HL-60/S4 treated with phorbol 12-myristate 13-acetate at 8.2 ng/mL for 4 days and 3 days (cell line): ENCODE measurements at regions not wholly inside any gene's neighbourhood (a gene's known extent, or its start where the extent isn't known, plus 50 kb on each side); places are given as distances from the start of the nearest gene placed in this dataset.

ENCODE experiments used
- in situ Hi-C: fragments of 300-500 bp; cut with MboI; formaldehyde crosslinking; loops from 2 replicates; pipeline ENCODE4 v1.15.0; 2022; ENCODE audit warnings: low sequenced_read_pairs

DNA sequence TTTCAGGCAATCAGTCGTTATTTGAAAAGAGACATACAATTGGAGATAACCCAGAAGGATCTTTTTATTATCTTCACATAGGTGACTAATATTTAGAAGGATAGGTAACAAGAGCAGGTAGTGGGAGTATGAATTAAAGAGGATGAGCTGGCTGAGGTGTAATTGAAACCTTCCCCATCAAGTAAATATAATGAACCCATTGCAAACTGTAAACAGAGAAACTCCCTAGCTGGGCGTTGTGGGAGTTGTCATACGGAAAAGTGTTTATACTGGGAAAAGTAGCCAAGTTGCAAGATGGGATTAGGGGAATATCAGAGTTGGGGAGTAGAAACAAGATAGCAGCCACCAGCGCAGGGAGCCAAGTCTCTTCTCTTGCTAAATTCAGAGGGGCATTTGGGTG is 448.4 kb downstream of the COG6 start:
- in situ Hi-C loops, result no loop called here

DNA sequence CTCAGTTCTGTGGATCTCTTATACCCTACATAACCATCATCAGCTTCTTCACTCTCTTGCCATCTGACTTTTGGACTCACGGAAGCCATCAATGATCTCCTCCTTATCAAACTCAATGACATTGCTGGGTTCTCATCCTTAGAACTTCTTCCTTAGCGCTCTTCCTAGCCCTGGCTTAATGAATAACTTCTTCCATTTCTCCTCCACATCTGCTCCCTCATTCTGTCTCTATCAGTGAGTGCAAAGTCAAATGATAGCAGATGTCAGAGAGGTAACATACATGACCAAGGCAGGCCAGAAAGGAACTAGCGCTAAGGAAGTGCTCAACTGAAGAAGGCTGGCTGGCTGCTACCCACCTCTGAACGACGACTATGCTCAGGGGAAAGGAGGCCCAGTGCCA is 449.8 kb downstream of the COG6 start:
- in situ Hi-C loops, result no loop called here

DNA sequence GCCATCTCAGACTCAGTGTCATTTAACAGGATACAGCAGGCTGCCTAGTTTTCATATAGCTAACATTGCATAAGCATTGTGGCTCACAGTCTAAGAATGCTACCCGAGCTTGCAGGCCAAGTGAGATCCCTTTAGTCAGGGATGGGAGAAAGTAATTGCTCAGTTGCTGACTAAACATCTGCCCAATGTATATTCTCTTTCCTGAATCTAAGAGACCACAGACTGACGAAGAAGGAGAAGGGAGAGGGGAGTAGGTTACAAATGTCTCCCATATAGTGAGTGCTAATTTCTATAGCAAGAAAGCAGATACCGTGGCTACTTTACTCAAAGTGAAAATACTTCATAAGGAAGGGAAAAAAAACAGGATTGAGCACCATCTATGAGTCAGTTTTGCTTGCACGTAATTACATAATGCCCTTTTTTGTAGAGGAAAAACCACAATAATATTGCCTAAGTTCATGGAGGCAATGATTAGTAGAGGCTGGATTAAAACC is 453.9 kb downstream of the COG6 start:
- in situ Hi-C loops, result no loop called here

DNA sequence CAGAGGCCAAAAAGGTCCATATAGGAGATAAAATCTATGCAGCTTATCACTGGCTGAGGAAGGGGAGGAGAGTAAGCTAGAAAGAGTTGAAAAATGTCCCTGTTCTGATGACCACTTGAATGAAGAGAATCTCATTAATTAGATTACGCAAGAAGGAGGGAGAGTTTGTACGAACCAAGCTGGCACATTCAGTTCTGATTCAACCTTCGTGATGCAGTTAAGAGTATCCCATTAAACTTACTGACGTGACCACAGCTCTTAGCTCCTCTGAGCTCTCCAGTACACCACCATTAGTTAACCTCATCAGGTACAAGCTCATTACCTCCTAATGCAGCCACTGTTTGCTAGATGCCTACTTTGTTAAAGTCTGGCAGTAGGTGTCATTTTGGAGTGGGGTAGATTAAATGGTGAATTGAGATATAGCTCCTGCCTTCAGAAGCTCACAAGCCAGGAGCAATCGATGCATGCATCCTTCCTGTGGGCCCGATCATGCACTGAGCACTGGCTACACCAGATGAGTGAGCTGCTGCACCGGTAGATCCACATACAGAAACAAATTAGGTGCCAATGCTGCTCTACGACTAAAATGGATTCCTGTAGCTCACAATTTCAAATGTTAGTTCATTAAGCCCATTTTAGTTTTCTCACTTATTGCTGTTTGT is 458.3 kb downstream of the COG6 start:
- in situ Hi-C loops, result no loop called here

DNA sequence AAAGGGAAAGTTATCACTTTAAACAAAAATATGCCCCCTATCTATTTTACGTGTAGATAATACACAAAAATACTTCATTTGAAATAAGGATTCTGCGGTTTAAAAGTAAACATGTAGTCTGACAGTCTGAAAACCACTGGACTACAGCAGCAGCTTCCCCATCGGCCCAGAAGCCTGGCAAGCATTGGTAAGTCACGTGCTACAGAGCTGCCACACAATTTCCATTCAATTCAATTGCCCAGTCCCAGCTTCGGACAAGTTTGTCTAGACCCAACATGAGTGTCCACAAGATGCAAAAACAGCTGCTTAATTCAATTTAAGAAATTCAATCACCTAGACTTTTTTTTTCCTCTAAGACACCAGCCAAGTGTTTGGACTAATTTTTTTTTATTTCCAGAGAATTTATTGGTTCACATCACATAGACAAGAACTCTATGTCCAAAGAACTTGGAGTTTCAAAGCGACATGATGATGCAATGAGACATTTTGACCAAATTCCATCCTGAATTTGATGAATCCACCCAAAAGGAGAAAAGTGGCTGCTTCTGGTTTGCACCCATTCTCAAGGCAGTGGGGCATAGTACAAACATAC is 458.9 kb downstream of the COG6 start:
- in situ Hi-C loops, result no loop called here

DNA sequence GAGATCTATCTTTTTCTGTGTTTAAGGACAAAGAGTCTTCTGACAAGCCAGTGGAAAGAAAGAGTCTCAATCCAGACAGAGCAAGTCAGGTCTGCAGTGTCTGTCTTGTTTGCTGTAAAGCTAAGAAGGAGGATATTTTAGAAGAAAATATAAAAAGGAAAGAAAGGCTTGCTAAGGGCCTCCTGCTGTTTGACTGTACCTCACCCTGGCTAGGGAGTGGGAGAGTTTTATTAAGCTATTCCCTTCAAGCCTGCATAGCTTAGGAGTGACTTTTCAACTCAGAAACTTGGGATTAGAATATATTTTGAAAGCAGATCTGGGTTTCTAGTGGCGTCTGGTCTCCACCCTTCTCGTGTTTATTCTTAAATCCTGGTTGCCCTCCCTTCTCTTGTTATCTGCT is 460.0 kb downstream of the COG6 start:
- in situ Hi-C loops, result no loop called here

DNA sequence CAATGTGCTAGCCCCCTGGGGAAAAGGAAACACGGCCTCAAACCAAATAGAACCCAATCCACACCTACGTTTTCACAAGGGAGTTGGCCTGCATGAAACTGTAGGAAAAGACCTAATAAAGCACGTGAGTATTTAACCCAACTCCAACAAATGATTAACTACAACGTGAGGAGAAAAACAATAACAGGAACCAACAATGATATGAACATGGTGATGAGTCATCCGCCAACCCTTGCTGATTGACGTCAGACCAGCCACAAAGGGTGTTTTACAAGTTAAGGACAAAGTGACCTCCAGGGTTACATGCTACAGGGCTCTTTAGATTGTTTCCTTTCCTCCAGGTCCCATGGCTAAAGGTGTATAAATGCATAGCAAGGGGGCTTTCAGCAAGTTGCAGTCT is 460.5 kb downstream of the COG6 start:
- in situ Hi-C loops, result no loop called here

DNA sequence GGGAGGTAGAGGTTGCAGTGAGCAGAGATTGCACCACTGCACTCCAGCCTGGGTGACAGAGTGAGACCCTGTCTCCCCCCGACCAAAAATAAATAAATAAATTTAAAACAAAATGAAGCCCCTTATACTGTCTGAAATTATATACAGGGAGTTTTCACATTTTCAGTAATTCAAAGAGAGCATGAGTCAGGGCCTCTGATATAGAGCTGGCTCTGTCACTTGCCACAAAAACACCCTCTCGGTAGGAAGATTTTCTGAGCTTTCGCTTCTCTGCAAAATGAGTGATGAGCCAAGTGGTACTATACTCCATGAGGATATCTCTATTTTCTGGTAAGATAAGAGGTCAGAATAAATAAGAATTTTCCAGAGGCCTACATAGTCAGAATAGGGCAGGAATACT is 462.9 kb downstream of the COG6 start:
- in situ Hi-C loops, result no loop called here

DNA sequence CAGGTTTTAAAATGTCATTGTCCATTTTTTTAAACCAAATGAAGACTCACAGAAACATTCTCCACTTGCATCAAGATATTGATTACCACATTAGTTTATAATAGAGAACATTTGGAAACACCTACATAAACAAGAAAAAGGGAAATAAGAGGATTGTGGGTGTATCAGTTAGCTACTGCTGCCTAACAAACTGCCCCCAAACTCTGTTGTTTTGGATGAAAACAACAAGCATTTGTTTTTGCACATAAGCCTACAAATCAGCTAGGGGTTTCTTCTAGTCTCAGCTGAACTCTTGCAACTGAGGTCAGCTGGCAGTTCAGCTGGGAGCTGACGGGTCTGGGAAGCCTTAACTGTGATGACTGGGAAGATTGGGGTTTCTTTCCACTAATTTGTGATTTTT is 464.4 kb downstream of the COG6 start:
- in situ Hi-C loops, result no loop called here

DNA sequence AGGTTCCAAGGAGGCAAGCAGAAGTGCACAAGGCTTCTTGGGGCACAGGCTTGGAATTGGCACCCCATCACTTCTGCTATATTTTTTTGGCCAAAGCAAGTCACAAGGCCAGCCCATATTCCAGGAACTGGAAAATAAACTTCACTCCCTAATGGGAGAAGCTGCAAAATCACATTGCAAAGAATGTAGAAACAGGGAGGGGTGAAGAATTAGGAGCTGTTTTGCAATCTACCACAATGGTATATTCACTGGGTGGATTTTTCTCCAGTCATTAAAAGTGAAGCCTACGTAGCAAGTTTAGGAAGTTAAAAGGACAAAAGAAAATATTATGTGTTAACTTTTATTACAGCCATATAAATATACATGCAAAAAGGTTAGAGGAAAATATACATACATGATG is 464.8 kb downstream of the COG6 start:
- in situ Hi-C loops, result no loop called here

DNA sequence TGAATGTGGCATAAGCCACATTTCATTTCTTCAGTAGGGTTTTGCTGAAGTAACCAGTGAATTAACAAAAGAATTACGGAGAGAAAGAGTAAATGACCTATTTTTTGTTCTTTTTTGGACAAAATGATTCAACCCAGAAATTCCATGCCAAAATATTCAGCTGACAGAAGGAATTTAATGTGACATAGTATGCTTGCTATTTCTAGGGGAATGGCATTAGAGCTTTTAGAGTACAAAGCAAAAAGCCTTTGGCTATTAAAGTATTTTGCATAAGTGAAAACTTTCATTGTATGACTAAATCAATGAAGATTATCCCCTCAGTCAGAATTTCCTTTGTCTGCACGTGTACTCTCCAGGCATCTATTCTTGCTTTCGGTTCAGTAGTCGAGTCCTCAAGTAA is 465.3 kb downstream of the COG6 start:
- in situ Hi-C loops, result no loop called here

DNA sequence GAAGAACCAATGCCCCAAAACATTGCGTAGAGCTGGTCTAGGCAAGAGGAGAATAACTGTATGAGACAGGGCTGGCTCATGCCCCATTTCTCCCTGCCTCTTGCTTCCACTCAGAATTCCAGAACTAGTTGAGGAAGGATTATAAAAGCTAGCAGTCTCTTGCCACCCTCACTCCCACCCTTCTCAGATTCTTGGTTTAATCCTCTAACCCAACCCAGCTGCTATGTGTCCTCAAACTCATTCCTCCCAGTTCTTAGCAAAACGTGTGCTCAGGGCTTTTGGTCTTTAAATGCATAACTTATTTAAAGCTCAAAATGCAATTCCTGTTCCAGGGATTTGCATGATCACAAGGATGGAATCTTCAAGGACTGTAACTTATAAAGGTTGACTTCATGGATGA is 466.3 kb downstream of the COG6 start:
- in situ Hi-C loops, result no loop called here

DNA sequence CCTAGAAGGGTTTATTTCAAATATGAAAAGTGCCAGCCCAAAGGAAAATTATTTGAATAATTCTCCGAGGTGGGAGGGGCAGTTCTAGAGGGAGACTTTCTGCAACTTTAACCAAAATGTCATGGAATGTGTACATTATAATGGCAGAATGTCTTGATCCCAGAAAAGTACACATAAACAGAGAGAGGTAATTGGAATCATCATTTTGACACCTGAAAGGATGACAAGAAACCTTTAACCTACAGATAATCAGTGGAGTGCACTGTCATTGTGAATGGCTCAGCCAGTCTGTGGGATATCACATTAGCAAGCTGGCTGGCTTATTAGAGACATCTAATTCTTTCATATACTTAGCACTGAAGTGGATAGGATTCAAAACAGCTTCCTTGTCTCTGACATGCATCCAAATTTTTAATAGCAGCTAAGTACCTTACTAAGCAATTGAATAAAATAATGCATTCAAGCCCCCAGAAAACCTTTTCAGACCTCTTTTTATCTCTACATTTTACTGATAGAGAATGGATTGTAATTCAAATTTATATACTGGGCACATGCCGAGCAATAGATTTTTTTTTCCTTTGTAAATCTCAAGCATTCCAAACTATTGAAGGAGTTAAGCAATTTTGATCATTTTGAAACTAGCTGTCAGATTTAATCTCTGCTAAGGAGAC is 468.6 kb downstream of the COG6 start:
- in situ Hi-C loops, result no loop called here

DNA sequence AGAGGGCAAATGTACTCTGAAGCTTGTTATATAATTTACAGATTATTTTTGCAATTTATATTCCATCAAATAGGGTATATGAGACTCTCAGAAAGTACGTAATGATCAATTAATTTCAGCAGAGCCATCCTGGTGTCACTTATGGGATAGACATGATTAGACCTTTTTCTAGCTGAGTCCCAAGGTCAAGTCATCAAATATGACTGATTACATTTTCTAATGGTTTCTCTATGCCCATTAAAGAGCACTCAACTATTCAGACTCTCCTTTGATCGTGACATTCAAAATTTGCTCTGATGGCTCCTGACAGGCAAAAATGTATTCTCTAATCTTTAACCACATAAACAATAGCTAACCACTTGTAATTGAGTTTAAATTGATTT is 469.2 kb downstream of the COG6 start:
- in situ Hi-C loops, result no loop called here

DNA sequence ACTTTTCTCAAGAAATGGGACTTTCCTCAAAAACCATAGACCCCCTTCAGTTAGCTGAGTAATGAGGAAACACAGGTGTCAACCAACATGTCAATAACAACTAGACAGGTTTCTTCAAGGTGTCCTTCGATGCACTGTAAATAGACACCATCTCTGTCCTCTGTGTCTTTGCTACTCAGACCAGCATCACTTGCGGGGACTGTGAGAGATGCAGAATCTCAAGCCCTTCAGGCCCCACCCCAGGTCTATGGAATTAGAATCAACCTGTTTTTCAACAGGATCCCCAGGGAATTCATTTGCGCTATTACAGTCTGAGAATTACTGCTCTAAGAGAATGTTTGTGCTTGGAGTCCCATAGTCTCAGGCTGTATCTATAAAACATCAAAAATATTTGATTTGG is 469.9 kb downstream of the COG6 start:
- in situ Hi-C loops, result no loop called here

DNA sequence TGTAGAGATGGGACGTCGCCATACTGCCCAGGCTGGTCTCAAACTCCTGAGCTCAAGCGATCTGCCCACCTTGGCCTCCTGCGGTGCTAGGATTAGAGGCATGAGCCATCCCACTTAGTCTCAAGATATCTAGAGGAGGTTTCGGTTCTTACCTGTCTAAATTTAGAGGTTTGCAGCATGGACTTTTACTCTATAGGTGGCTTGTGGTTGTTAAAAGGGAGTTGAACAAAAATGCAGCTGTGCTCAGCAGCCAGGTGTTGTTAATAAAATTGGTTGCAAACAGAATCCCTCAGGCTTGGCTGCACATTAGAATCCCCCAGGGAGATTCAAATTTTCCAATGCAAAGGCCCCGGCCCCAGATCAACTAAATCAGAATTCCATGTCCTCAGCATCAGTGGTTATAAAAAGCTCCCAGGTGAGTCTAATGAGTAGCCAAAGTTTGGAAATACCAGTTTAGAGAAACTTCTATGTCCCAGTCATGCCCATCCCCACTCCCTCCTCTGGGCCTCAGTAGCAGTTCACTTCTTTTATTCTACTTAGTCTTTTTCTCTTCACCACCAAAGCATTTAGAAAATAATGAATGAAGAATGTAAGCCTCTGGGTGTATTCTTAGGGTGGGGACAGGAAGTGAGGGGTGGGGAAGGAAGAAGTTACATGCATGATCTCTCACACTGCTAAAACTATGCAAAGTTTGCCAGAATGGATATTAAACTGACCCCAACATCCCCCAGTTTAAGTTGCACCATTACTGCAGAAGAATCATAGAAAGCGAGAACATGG is 471.0 kb downstream of the COG6 start:
- in situ Hi-C loops, result no loop called here

DNA sequence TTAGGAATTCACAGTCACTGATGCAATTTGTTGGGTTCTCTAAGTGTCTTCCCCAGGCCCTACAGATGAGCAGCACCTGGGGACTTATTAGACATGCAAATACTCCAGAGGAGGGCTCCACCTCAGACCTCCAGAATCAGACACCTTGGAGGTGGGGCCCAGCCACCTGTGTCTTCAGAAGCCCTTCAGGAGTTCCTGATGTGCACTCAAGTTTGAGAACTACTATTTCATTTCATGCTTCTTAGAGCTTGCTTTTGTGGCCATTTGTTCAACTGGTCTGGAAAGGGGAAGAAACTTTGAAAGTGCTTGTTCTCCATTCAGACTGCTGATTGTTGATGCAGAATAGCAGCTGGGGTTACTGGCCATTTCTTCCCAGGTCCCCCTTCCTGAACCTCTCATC is 472.0 kb downstream of the COG6 start:
- in situ Hi-C loops, result no loop called here

DNA sequence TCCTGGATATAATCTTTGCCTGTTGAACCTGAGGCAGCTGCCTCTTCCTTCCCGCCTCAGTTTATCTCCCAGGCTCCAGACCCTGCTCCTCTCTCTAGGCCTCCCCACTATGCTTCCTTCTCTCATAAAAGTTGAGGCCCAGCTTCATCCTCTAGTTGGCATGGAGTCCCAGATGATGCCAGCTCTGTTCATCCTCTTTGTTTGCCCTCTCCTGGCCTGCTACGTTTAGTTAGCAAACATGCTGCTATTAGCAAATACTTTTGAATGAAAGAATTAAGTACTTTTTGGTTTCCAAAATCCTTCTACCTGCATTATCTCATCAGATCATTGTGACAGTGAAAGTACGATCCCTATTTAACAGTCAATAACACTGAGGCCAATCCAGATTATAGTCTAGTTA is 472.5 kb downstream of the COG6 start:
- in situ Hi-C loops, result no loop called here

DNA sequence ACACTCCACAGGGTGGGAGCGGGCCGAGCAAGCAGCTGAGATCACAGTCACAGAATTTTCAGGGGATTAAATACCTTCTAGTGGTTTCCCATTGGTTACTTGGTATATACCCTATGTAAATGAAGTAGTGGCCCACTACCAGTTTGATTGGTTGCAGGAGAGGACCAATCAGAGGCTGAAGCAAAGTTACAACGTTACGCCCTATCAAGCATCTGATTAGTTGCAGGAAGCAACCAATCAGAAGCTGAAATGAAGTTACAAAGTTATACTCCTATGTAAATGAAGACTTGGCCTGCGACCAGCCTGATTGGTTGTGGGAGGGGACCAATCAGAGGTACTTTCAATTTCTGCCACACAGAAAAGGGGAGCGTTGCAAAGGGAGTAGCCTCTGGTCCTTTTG is 474.0 kb downstream of the COG6 start:
- in situ Hi-C loops, result no loop called here

DNA sequence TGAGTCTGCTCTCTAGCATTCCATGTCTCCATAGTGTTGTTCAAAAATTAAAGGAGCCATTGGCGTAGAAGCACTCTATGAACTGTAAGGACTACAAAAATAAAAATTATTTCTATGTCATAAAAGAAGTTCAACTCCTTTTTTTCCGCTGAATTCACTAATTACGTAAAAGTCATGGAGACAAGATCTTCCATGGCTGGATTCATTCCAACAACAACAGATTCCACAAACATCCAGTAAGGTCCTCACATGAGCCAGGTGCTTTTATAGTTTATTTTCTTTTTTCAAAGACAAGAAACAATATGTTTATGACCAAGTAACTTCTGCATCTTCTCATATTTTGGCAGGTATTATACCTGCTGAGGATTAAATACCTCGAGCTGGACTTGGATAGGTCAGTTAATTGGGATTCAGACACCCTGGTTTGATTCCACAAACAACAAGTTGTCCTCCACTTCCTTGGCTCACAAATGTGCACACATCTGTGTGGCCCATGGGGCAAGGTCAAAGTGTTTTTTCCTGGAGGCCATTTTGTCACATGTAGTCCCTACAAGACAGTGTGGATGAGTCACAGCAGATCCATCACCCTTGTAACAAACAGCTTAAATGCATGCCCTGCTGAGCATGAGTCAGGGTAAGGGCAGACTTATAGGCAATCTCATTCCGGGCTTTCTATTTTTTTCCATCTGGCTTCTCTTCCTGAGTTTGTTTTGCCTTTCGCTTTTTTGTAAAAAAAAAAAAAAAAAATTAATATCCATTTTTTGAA is 475.6 kb downstream of the COG6 start:
- in situ Hi-C loops, result no loop called here

DNA sequence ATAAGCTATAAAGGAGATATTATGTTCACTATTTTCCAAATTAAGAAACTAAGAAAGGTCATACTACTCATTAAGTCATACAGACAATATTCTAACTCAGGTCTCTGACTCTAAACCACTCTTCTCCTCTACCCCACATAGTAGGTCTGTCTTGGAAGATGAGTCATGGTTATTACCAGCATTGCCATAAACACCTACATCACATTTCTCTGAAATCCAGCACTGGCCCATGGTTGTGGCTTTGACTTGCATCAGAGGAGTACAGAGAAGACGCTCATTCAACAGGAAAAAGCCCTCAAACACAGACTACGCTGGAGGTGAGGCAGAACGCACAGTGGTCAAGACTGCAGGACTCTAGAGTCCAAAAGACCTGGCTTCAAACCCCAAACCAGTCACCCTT is 476.8 kb downstream of the COG6 start:
- in situ Hi-C loops, result no loop called here
